Activated T-cell treated with anti-CD3 and anti-CD28 coated beads, Interleukin-2, amount 50 U/mL, for 4 hours (primary cell): ENCODE measurements at regions not wholly inside any gene's neighbourhood (a gene's known extent, or its start where the extent isn't known, plus 50 kb on each side); places are given as distances from the start of the nearest gene placed in this dataset.

Source experiments
- ATAC-seq, 2 donors: fragments of 200-7000 bp; cut with Tn5 transposase; one replicate each; pipeline ENCODE4 v1.10.0; 2021
- DNase-seq: peaks from one replicate; pipeline ENCODE4 v3.0.0-alpha.2; 2020
- H3K27me3 Mint-ChIP-seq: one replicate; pipeline ENCODE4 v1.8.0; 2021; ENCODE audit warnings: low read depth, mixed read lengths
- H3K36me3 Mint-ChIP-seq: one replicate; pipeline ENCODE4 v1.8.0; 2022; ENCODE audit warnings: mixed read lengths; ENCODE audit not compliant: insufficient read depth
- H3K4me1 Mint-ChIP-seq: one replicate; pipeline ENCODE4 v1.8.0; 2021; ENCODE audit warnings: low read depth, mixed read lengths
- H3K4me3 Mint-ChIP-seq: one replicate; pipeline ENCODE4 v1.8.0; 2021; ENCODE audit warnings: mild to moderate bottlenecking, moderate library complexity, mixed read lengths
- H3K9me3 Mint-ChIP-seq: one replicate; pipeline ENCODE4 v1.8.0; 2021; ENCODE audit warnings: mixed read lengths

- no peak for ATAC-seq
- H3K4me3 Mint-ChIP-seq: no peak overlapping the region
- H3K27me3 Mint-ChIP-seq: peaks cover 6% of the 10 kb centered on the region
- no peak for DNase-seq
- H3K9me3 Mint-ChIP-seq: no peaks in the 10 kb centered on the region
- no peaks in the 10 kb centered on the region for H3K4me1 Mint-ChIP-seq
- H3K36me3 Mint-ChIP-seq: no peaks in the 10 kb centered on the region
Measured at GRCh38 chr4:122007016-122007415, 55.2 kb upstream of the TRPC3 start.

GRCh38 chr4:122005064-122005755 lies 53.4 kb upstream of the TRPC3 start:
- DNase-seq: no peak
- Mint-ChIP-seq H3K9me3 (no peaks in the 10 kb centered on the region), H3K27me3 (peaks cover 6% of the 10 kb centered on the region), H3K36me3 (no peaks in the 10 kb centered on the region), H3K4me3 (no peak overlapping the region), H3K4me1 (no peaks in the 10 kb centered on the region)
- no peak for ATAC-seq

GRCh38 chr4:122003335-122003734 lies 51.5 kb upstream of the TRPC3 start:
- DNase-seq: no peak
- peak; percentile 38 to 76 for ATAC-seq
- no peak overlapping the region for H3K4me3 Mint-ChIP-seq

More at GRCh38 chr4:122003335-122003734, 51.5 kb upstream of the TRPC3 start:
- Mint-ChIP-seq H3K9me3 (no peaks in the 10 kb centered on the region), H3K4me1 (no peaks in the 10 kb centered on the region), H3K27me3 (peaks cover 8% of the 10 kb centered on the region), H3K36me3 (no peaks in the 10 kb centered on the region)
